GM18868 (cell line): ENCODE measurements at regions not wholly inside any gene's neighbourhood (a gene's known extent, or its start where the extent isn't known, plus 50 kb on each side); places are given as distances from the start of the nearest gene placed in this dataset.
"Not testable (repeated sequence)": the region's sequence is repeated elsewhere in the genome, so short reads cannot be mapped to it uniquely, and the experiment has no call there.

Experiments
- ATAC-seq: cut with Tn5 transposase; IDR thresholded peaks from one replicate; pipeline ENCODE4 v1.9.1; 2021; ENCODE audit warnings: mild to moderate bottlenecking, moderate library complexity; ENCODE audit not compliant: unreplicated experiment

- ATAC-seq: no peak
Observed at GRCh38 chr15:77881950-77882349, 195.6 kb downstream of the TBC1D2B start.

DNA sequence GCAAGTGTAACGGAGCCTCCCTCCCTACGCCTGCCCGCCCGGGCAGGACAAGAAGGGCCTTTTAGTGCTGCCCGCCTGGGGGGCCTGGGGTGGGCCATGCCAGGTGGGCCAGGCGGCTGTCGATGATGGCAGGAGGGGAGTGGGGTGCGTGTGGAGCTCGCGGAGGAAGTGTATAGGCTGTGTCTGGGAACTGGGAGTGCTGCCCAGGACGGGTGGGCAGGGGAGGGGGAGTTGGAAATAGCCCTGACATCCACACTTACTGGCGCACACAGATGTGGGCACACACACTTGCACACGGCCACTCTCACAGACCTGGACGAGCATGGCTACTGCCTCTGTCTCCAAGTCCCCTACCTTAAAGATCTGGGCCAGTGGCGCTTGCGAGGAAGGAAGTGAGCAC is 196.0 kb downstream of the TBC1D2B start:
- ATAC-seq: not testable (repeated sequence)

GRCh38 chr15:77879466-77879865 is 198.0 kb downstream of the TBC1D2B start:
- ATAC-seq: not testable (repeated sequence)

GRCh38 chr15:77877869-77878577 is 199.5 kb downstream of the TBC1D2B start:
- no peak for ATAC-seq

DNA sequence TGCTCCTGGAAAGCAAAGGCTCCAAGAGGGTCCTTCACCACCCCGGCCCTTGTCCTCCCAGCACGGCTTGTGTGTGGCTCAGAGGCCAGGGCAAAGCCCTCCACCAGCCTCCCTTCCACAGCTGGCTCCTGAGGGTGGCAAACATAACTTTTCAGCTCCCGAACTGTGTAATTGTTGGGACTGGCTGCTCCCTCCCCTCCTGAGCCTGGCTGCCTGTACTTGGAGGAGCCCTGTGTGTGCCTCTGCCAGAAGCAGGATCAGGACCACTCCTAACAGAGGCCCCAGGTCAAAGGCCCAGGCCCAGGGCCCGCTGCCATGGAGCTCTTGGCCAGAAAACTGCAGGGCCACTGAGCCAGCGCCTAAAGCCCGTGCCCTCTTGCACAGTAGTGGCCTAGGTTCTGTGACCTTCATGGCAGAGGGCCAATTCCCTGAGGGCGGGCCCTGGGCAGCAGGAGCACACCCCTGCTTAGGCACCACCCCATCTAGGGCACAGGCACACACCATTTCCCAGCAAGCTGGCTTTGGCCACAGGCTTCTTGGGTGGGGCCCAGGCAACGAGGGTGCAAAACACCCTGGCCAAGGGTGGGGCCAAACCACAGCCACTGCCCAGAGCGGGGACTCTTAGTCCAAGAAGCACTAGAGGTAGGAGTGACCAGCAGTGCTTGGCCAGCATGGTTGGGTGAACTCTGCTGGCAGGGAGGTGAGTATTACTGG is 201.2 kb downstream of the TBC1D2B start:
- not testable (repeated sequence) for ATAC-seq

DNA sequence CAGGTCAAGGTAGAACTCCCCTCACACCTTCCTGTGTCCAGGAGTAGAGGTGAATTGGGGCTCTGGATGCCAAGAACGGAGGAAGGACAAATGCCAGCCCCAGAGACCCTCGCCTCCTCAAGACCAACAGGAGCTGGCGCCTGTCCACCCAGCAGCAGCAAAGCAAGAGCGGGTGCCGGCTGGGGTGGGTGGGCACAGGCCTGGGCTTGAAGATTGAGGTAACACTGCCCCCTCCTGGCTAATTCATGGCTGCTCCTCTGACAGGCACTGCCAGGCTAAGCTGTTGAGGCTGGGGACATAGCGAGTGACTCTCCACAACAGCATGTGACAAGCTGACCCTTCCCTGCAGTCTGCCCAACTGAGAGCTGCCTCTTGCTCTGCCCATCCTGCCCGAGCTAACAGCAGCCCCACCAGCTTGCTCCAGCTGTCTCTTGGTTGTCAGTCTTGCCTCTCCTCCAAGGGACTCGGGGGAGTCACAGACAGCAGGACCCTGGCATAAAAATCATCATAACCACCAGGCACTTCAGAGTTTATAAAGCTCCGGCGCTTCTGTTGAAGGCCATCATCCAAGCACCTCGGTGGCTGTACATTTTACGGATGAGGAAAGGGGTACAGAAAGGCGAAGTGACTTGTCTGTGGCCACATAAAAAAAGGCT is 202.3 kb downstream of the TBC1D2B start:
- ATAC-seq: not testable (repeated sequence)

- ATAC-seq: no peak
Observed at GRCh38 chr15:77874063-77874462, 203.4 kb downstream of the TBC1D2B start.

DNA sequence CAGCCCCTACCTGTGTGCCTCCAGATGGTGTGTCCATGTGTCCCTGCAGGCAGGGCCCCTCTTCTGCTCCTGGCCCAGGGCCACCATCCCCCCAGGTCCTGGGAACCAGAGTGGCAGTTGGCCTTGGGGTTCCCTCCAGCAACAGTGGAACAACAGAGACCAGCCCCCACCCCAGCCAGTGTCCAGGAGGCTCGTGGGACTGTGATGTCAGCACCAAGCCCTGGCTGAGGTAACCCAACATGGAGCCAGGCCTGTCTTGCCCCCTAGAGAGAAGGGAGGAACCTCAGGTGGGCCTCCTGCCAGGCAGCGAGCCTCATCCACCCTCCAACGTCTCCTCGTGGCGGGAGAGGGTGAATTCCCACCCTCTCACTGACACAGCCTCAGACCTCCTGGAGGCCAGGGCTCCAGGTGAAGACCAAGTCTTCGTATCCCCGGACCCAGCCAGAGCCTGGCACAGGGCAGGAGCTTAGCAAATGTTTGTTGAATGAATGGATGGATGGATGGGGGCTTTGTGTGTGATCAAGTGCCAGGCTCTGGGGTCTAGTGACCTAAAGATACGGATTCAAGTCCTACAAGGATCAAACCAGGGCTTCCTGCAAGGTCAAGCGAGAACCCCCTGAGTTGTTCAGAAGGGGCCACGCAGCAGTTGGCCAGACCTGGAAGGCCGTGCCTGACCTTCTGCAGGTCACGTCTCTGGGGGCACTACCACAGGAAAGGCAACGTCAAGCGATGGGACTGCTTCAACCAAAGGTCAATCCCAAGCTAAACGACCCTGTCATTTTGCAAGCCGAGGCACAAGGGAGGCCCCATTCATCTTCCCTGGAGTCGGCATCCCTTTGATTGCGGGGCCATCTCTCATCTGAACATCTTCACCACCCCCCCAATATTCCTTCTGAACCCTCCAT is 204.7 kb downstream of the TBC1D2B start:
- ATAC-seq: not testable (repeated sequence)

DNA sequence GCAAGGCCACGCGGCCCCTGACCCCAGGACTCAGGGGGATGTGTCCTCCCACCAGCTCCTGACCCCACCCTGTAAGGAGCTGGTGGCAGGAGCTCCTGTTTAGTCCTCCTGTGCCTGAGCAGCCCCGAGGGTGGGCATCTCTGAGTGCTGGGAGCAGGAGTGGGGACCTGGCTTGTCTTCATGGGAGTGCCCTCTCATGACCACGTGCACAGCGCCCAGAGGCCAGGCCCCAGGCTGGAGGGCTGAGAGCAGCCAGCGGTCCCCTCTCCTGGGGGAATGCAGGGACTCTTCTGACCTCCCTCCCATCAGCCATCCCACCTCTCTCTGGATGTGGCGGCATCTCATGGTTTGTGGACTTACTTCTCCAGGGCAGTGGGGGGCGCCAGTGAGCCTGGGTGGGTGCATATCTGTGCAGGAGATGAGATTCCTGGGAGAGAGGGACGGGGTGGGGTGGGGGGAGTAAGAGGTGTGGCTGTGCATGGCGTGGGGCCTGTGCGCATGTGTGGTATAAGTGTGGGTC is 205.6 kb downstream of the TBC1D2B start:
- no peak for ATAC-seq

GRCh38 chr15:77870195-77871065 is 207.1 kb downstream of the TBC1D2B start:
- no peak for ATAC-seq

DNA sequence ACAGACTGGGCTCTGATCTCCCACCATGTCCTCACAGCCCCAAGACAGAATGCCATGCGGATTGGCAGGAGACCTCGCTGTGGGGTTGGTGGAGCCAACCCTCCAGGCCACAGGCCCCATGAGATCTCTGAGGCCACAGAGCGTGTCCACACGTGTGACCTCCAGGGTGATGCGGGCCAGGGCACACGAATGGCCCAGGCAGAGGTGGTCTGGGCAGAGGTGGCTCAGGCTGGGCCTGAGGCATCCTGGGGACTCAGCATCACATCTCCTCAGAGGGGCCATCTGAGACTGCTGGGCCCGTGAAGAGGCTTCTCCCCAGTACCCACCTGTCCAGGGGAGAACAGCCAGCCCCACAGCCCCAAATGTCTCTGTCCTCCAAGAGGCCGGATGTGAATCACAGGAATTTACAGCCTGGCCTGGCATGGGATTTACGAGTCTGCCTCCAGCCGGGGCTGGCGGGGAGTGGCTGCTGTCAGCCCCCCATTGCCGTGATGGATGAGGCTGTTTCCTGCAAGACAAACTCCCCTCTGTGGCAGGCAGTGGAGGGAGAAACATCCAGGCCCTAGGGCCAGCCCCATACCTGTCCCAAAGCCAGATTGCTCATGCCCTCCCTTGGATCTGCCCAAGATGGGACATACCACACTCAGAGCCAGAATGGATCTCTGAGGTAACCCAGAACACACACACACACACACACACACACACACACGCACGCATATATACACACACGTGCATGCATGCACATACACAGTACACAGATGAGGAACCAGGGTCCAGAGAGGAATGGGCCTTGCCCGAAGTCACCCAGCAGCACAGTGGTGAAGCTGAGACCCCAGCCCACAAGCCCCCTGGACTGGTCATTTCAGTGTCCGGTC is 208.3 kb downstream of the TBC1D2B start:
- no peak for ATAC-seq

DNA sequence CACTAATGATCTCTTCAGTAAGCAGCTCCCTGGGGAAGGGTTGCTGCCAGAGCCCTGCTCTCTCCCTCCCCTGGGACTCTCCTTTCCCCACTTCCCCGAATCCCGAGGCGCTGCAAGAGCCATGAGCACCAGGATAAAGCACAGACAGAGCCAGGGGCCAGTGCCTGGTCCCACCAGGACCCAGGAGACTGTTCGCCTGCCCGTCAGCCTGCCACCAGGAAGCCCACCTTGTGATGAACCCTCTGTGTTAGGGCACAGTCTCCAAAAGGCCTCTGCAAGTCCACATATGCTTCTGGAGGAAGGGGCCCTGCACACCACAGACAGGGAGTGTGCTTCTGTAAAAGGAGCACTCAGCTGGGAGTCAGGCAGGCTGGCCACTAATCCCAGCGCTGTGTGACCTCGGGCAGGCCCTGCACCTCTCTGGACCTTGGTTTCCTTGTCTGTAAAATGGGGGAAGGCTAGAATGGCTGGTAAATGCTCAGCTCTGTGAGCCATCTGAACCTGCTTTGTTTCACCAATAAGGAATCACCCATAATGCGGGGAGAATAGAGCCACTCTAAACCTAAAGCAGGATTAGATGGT is 209.4 kb downstream of the TBC1D2B start:
- ATAC-seq: not testable (repeated sequence)

DNA sequence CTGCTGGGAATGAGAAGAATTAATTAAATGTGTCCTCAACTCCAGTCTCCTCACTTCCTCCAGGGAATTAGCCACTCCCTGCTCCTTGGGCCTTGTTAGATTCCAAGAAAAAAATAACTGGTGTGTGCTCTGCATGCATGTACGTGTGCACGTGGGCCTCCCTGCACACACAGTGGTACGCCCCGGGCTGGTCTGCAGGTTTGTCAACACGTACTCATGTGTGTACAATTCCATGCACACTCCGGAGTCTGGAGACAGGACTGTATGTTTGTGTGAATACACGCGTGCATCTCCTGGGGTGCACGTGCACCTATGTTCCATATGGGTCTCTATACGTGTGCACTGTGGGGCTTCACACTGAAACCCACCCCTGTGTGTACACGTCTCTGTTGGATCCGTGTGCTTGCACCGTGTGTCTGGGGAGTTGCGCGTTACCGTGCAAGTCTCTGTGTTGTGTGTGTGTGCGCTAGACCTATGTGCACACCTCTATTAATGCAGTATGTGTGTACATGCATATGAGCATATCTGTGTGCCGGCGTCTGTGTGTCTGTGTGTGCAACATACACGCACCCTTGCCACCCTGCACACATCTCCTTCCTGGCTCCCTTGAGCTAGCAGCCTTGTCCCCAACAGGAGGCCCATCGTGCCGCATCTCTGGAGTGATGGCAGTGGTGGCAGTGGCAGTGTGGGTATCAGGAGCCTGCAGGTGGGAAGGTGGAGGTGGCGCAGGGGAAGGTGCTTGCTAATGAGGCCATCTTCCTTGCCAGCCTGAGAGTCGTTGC is 210.1 kb downstream of the TBC1D2B start:
- no peak for ATAC-seq

DNA sequence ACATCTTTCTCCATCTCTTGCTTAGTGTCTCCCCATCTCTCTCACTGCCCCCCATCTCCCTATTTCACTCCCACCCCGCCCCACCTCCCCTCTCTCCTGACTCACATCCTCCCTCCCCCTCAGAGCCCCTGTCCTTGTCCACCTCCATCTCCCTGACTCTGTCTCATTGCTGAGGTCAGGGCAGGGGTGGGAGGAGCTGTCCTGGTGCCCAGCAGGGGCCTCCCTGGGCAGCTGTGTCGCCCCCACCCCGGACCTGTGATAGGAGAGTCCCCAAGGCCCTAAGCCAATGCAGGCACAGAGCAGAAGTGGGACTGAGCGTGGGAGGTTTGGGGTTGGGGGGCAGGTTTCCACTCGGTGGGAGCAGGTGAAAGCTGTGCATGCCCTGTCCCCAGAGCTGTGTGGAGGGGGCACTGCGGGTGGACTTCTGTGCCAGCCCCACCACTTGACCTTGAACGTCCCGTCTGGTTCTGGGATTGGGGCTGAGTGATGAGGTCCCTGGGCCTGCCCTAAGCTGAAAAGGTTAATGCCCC is 210.8 kb downstream of the TBC1D2B start:
- ATAC-seq: no peak

DNA sequence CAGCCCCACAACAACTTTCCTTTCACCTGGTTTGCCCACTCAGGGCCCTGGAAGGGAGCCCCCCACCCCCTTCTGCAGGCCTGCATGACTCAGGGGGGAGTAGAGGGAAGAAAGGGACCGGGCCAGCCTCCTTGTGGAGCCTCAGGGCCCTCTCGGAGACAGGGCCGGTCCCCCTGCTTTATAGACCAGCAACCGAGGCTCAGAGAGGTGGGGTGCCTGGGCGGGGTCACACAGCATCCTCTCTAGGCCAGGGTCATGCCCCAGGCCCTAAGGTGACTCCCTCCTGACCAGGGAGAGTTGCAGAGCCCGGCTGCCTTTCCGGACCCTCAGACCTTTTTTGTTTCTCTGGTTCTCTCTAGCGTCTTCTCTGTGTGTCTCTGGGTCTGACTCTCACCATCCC is 211.3 kb downstream of the TBC1D2B start:
- ATAC-seq: no peak

DNA sequence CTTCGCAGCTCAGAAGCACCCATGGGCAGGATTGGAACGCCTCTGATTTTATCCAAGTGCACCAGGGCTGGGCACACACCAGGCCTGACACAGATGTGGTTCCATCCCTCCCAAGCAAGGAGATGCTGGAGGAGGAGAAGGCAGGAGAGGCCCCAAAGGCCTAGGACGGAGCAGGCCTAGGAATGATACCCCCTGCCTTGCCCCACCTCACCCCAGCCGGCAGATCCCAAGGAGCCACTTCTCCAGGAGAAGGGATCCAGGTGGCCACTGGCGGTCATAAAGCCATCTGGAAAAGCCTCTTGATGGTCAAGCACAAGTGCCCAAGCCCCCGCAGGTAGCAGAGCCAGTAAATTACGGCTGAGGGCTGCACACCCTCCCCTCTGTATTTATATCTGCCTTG is 211.8 kb downstream of the TBC1D2B start:
- no peak for ATAC-seq

DNA sequence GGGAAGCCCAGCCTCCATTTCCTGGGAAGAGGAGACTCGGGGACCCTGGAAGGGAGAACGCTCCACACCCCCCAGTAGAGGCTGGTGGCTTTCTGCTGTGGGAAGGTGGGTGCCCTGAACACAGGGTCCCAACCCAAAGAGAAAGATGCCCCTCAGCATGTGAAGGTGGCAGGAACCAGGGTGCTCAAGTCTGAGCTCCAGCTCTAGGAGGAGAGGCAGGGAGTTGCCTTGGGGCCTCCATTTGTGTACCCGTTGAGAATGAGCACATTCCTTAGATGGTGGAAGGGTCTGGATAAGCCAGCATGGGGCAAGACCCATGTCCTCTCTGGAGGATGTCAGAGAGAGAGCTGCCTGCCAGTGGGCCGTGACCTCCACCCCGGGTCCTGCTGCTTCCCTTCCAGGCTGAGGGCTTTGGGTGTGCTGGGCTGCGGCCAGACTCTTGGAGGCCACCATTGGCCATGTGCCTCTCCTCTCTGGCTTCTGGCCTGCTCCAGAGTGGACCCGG is 212.4 kb downstream of the TBC1D2B start:
- no peak for ATAC-seq
